Testis (tissue), 2 donors: ENCODE measurements at regions not wholly inside any gene's neighbourhood (a gene's known extent, or its start where the extent isn't known, plus 50 kb on each side); places are given as distances from the start of the nearest gene placed in this dataset.

ENCODE experiments used
- DNase-seq: peaks from one replicate; pipeline ENCODE4 v3.0.0-alpha.2; 2019
- H3K27ac ChIP-seq, 2 donors: fragments of 200-600 bp; sonication (generic); one replicate each; pipeline ENCODE4 v1.5.1; 2019
- H3K27me3 ChIP-seq: fragments of 200-600 bp; sonication (generic); one replicate; pipeline ENCODE4 v1.5.1; 2019
- H3K36me3 ChIP-seq: fragments of 200-600 bp; sonication (generic); one replicate; pipeline ENCODE4 v1.5.1; 2017; ENCODE audit warnings: low read depth; ENCODE audit errors: missing control alignments
- H3K4me1 ChIP-seq: fragments of 200-600 bp; sonication (generic); one replicate; pipeline ENCODE4 v1.5.1; 2019
- H3K4me3 ChIP-seq, 2 donors: fragments of 200-600 bp; sonication (generic); one replicate each; pipeline ENCODE4 v1.5.1; 2017 to 2019
- H3K9me3 ChIP-seq: fragments of 200-600 bp; sonication (generic); one replicate; pipeline ENCODE4 v1.5.1; 2017
- CTCF ChIP-seq, 3 experiments: fragments of 450-650 bp in 2 of 3; fragments of 200-600 bp in 1 of 3; sonication (generic) in 1 of 3; IDR thresholded peaks; one replicate each; pipeline ENCODE4 v1.5.1; 2016 to 2019; ENCODE audit warnings: antibody characterized with exemption in 3 of 3, mild to moderate bottlenecking in 2 of 3, moderate library complexity in 1 of 3
- POLR2A ChIP-seq: fragments of 450-650 bp; IDR thresholded peaks from one replicate; pipeline ENCODE4 v1.6.1; 2017; ENCODE audit warnings: antibody characterized with exemption, mild to moderate bottlenecking, moderate library complexity
- WGBS, 2 donors: methylation state at CpG; one replicate each; pipeline ENCODE4 v1.1.5; 2018; 5-methylcytosine and 5-hydroxymethylcytosine counted together
- intact Hi-C: fragments of 100-400 bp; cut with DNase I; formaldehyde crosslinking; loops from one replicate; pipeline ENCODE4 v1.15.1; 2023; ENCODE audit warnings: low total_unique reads

- WGBS, 2 donors: 62 to 66% methylated on average over 4 of the region's 4 CpGs
- no peak overlapping the region for H3K27ac ChIP-seq
- intact Hi-C loops: no loop called here
These were observed 282.5 kb downstream of the RPLP1 start for GRCh38 chr15:69735121-69735520.

GRCh38 chr15:69736161-69736560 lies 283.5 kb downstream of the RPLP1 start:
- no peak for TF ChIP-seq POLR2A
- no peak for TF ChIP-seq CTCF (IDR thresholded peaks at IDR 0.05)
- intact Hi-C loops: no loop called here
- H3K4me1 ChIP-seq: no peaks in the 10 kb centered on the region
- 69 to 95% methylated on average over 3 of the region's 3 CpGs for WGBS, 2 donors
- no peaks in the 10 kb centered on the region for H3K27me3 ChIP-seq
- no peak for DNase-seq
- no peaks in the 10 kb centered on the region for H3K36me3 ChIP-seq
- H3K9me3 ChIP-seq: no peaks in the 10 kb centered on the region
- H3K4me3 ChIP-seq: no peak overlapping the region
- H3K27ac ChIP-seq: no peak overlapping the region

More at GRCh38 chr15:69735121-69735520, 282.5 kb downstream of the RPLP1 start:
- Histone ChIP-seq H3K4me1 (no peaks in the 10 kb centered on the region), H3K27me3 (no peaks in the 10 kb centered on the region), H3K4me3 (no peak overlapping the region), H3K9me3 (no peaks in the 10 kb centered on the region), H3K36me3 (no peaks in the 10 kb centered on the region)
- TF ChIP-seq POLR2A: no peak
- TF ChIP-seq CTCF (IDR thresholded peaks at IDR 0.05): no peak
- DNase-seq: no peak

- intact Hi-C loops: no loop called here
- H3K36me3 ChIP-seq: no peaks in the 10 kb centered on the region
- H3K27ac ChIP-seq: no peak overlapping the region
- TF ChIP-seq POLR2A: no peak
- no peaks in the 10 kb centered on the region for H3K4me1 ChIP-seq
- H3K9me3 ChIP-seq: no peaks in the 10 kb centered on the region
- no peak overlapping the region for H3K4me3 ChIP-seq
- no peaks in the 10 kb centered on the region for H3K27me3 ChIP-seq
- no peak for DNase-seq
These were observed 285.3 kb downstream of the RPLP1 start for GRCh38 chr15:69737916-69738315.

GRCh38 chr15:69740684-69741083 lies 288.1 kb downstream of the RPLP1 start:
- Histone ChIP-seq H3K27ac (no peak overlapping the region), H3K27me3 (no peaks in the 10 kb centered on the region), H3K4me3 (no peak overlapping the region), H3K36me3 (no peaks in the 10 kb centered on the region), H3K4me1 (no peaks in the 10 kb centered on the region), H3K9me3 (no peaks in the 10 kb centered on the region)
- TF ChIP-seq POLR2A (no peak), CTCF (IDR thresholded peaks at IDR 0.05) (no peak)
- no peak for DNase-seq
- intact Hi-C loops: no loop called here
- 94 to 96% methylated on average over 1 of the region's 1 CpG for WGBS, 2 donors

- Histone ChIP-seq H3K27me3 (no peaks in the 10 kb centered on the region), H3K4me3 (no peak overlapping the region), H3K9me3 (no peaks in the 10 kb centered on the region), H3K27ac (no peak overlapping the region), H3K36me3 (no peaks in the 10 kb centered on the region), H3K4me1 (no peaks in the 10 kb centered on the region)
- intact Hi-C loops: no loop called here
- no peak for DNase-seq
- 73 to 76% methylated on average over 9 of the region's 9 CpGs for WGBS, 2 donors
- TF ChIP-seq CTCF (IDR thresholded peaks at IDR 0.05): no peak
- no peak for TF ChIP-seq POLR2A
These were observed 289.7 kb downstream of the RPLP1 start for GRCh38 chr15:69742361-69742760.
